ENCODE measurements at regions not wholly inside any gene's neighbourhood (a gene's known extent, or its start where the extent isn't known, plus 50 kb on each side); places are given as distances from the start of the nearest gene placed in this dataset.

GRCh38 chr16:54628796-54629625, 301.7 kb upstream of the IRX5 start:
- H3K9me3 ChIP-seq (replicated peaks) = no peaks in the 10 kb centered on the region
- no peak overlapping the region for H3K4me3 ChIP-seq
- intact Hi-C loops (cut with micrococcal nuclease) = no loop called here
- H3K27ac ChIP-seq (replicated peaks) = no peak overlapping the region
- no peak for TF ChIP-seq CTCF (IDR thresholded peaks at IDR 0.05; ENCODE audit: borderline replicate concordance)
- H3K36me3 ChIP-seq = no peaks in the 10 kb centered on the region
- H3K4me1 ChIP-seq = no peaks in the 10 kb centered on the region
- H3K27me3 ChIP-seq (ENCODE audit: low read depth) = no peaks in the 10 kb centered on the region
- no peak for DNase-seq

DNA sequence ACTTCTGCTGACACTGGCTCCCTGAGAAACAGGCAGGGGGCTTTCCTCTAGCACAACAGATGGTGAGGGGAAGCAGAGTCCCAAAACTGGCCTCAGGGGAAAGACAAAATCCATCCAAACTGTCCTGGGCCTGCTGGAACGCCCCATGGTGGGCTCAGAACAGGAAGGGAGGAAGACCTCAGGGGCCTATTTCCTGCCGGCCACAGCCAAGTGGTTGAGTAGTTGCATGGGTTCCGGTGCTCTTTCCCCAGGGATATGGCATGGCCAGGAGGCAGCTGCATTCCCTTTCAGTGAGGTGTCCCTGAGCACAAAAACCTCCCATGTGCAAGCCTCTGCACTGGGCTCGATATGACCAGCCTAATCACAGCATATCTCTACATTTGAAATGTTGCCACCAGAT, 303.0 kb upstream of the IRX5 start:
- no peak overlapping the region for H3K4me3 ChIP-seq
- H3K4me1 ChIP-seq = no peaks in the 10 kb centered on the region
- TF ChIP-seq CTCF (IDR thresholded peaks at IDR 0.05; ENCODE audit: borderline replicate concordance) = no peak
- H3K36me3 ChIP-seq = no peaks in the 10 kb centered on the region
- no peak for DNase-seq
- H3K27ac ChIP-seq (replicated peaks) = no peak overlapping the region
- intact Hi-C loops (cut with micrococcal nuclease) = no loop called here
- H3K9me3 ChIP-seq (replicated peaks) = no peaks in the 10 kb centered on the region
- H3K27me3 ChIP-seq (ENCODE audit: low read depth) = no peaks in the 10 kb centered on the region

DNA sequence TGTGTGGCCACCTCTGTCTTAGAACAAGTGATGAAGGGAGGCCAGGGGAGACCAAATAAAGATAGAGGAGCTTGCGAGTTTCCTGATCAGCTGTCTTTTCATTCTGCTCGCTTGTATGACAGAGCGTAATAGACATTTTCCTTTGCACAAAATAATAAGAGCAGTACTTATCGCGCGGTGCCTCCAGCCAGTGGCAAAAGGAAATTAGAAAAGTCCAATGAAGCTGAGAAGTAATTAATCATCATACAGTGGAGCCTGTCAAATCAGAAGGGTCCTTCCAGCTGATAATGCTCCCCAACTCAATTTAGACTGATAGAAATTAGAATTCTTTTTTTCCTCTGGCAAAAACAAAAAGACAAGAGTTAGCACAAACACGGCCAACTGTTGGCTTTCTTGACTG, 307.0 kb upstream of the IRX5 start:
- Histone ChIP-seq H3K4me1 (no peaks in the 10 kb centered on the region), H3K27ac (replicated peaks) (no peak overlapping the region), H3K36me3 (no peaks in the 10 kb centered on the region), H3K9me3 (replicated peaks) (no peaks in the 10 kb centered on the region), H3K27me3 (ENCODE audit: low read depth) (peaks cover 6% of the 10 kb centered on the region), H3K4me3 (no peak overlapping the region)
- no peak for TF ChIP-seq CTCF (IDR thresholded peaks at IDR 0.05; ENCODE audit: borderline replicate concordance)
- DNase-seq = no peak
- intact Hi-C loops (cut with micrococcal nuclease) = no loop called here

GRCh38 chr16:54620197-54620596, 310.5 kb upstream of the IRX5 start:
- TF ChIP-seq CTCF (IDR thresholded peaks at IDR 0.05; ENCODE audit: borderline replicate concordance) = no peak
- Histone ChIP-seq H3K4me3 (no peak overlapping the region), H3K9me3 (replicated peaks) (no peaks in the 10 kb centered on the region), H3K27me3 (ENCODE audit: low read depth) (peaks cover 21% of the 10 kb centered on the region), H3K36me3 (no peaks in the 10 kb centered on the region), H3K4me1 (no peaks in the 10 kb centered on the region), H3K27ac (replicated peaks) (no peak overlapping the region)
- intact Hi-C loops (cut with micrococcal nuclease) = no loop called here
- DNase-seq = no peak

- no peaks in the 10 kb centered on the region for H3K36me3 ChIP-seq
- intact Hi-C loops (cut with micrococcal nuclease) = no loop called here
- no peaks in the 10 kb centered on the region for H3K9me3 ChIP-seq (replicated peaks)
- TF ChIP-seq CTCF (IDR thresholded peaks at IDR 0.05; ENCODE audit: borderline replicate concordance) = no peak
- H3K27ac ChIP-seq (replicated peaks) = no peak overlapping the region
- no peak for DNase-seq
- H3K4me1 ChIP-seq = no peaks in the 10 kb centered on the region
- H3K4me3 ChIP-seq = no peak overlapping the region
- H3K27me3 ChIP-seq (ENCODE audit: low read depth) = peaks cover 21% of the 10 kb centered on the region
Observed at GRCh38 chr16:54616610-54617009, 314.1 kb upstream of the IRX5 start.
